Karpas-422 (cell line): ENCODE measurements at regions not wholly inside any gene's neighbourhood (a gene's known extent, or its start where the extent isn't known, plus 50 kb on each side); places are given as distances from the start of the nearest gene placed in this dataset.

Experiments
- DNase-seq: peaks from one replicate; pipeline ENCODE4 v3.0.0-alpha.2; 2015
- H2AFZ ChIP-seq: fragments of 200-600 bp; sonication (generic); 2 replicates; pipeline ENCODE4 v1.6.1; 2014; ENCODE audit warnings: antibody characterized with exemption, low read length, mixed read lengths
- H3K27ac ChIP-seq: fragments of 200-600 bp; sonication (generic); 2 replicates; pipeline ENCODE4 v1.5.1; 2014; ENCODE audit warnings: mild to moderate bottlenecking, low read length, moderate library complexity
- H3K27me3 ChIP-seq: fragments of 200-600 bp; sonication (generic); 2 replicates; pipeline ENCODE4 v1.6.1; 2014; ENCODE audit warnings: low read length, mixed read lengths
- H3K36me3 ChIP-seq: fragments of 200-600 bp; sonication (generic); 2 replicates; pipeline ENCODE4 v1.6.1; 2014; ENCODE audit warnings: low read length, mixed read lengths; ENCODE audit not compliant: insufficient read depth
- H3K4me1 ChIP-seq: fragments of 200-600 bp; sonication (generic); 2 replicates; pipeline ENCODE4 v1.6.1; 2014; ENCODE audit warnings: mild to moderate bottlenecking, low read length, mixed read lengths
- H3K4me2 ChIP-seq: fragments of 200-600 bp; sonication (generic); 2 replicates; pipeline ENCODE4 v1.6.1; 2014; ENCODE audit warnings: low read length, low read depth, mild to moderate bottlenecking; ENCODE audit not compliant: poor library complexity, severe bottlenecking
- H3K4me3 ChIP-seq: fragments of 200-600 bp; sonication (generic); 2 replicates; pipeline ENCODE4 v1.5.1; 2014; ENCODE audit warnings: mild to moderate bottlenecking, antibody characterized with exemption, low read length, mixed read lengths
- H3K79me2 ChIP-seq: fragments of 200-600 bp; sonication (generic); 2 replicates; pipeline ENCODE4 v1.6.1; 2014; ENCODE audit warnings: mild to moderate bottlenecking, low read length, mixed read lengths
- H3K9ac ChIP-seq: fragments of 200-600 bp; sonication (generic); 2 replicates; pipeline ENCODE4 v1.6.0; 2014; ENCODE audit warnings: low read length
- H3K9me2 ChIP-seq: fragments of 200-600 bp; sonication (generic), shearing (Covaris generic); replicated peaks from 2 replicates; pipeline ENCODE4 v1.6.0; 2014; ENCODE audit warnings: mild to moderate bottlenecking, low read length, moderate library complexity; ENCODE audit not compliant: insufficient read depth
- H3K9me3 ChIP-seq: fragments of 300-700, 200-600 bp; sonication (generic); 2 replicates; pipeline ENCODE4 v1.6.1; 2014; ENCODE audit warnings: low read length, mixed read lengths
- H4K20me1 ChIP-seq: fragments of 200-600 bp; sonication (generic); 2 replicates; pipeline ENCODE4 v1.6.1; 2014; ENCODE audit warnings: mild to moderate bottlenecking, antibody characterized with exemption, low read length, low read depth; ENCODE audit not compliant: insufficient read depth

- H3K27me3 ChIP-seq: no peaks in the 10 kb centered on the region
- no peak for DNase-seq
- H3K9ac ChIP-seq: no peak overlapping the region
- no peaks in the 10 kb centered on the region for H4K20me1 ChIP-seq
- H3K9me3 ChIP-seq: no peaks in the 10 kb centered on the region
- H3K9me2 ChIP-seq: no peaks in the 10 kb centered on the region
- no peak overlapping the region for H3K4me2 ChIP-seq
- H2AFZ ChIP-seq: no peak overlapping the region
- H3K36me3 ChIP-seq: no peaks in the 10 kb centered on the region
- no peaks in the 10 kb centered on the region for H3K79me2 ChIP-seq
- H3K4me3 ChIP-seq: no peak overlapping the region
- no peak overlapping the region for H3K27ac ChIP-seq
- H3K4me1 ChIP-seq: peaks cover 8% of the 10 kb centered on the region
These were observed 189.3 kb upstream of the G2E3 start for GRCh38 chr14:30369502-30370180.

- H3K27ac ChIP-seq: no peak overlapping the region
- DNase-seq: no peak
- no peak overlapping the region for H3K9ac ChIP-seq
- no peak overlapping the region for H3K4me3 ChIP-seq
- no peak overlapping the region for H3K4me2 ChIP-seq
- no peaks in the 10 kb centered on the region for H3K9me3 ChIP-seq
- H2AFZ ChIP-seq: no peak overlapping the region
- no peaks in the 10 kb centered on the region for H3K36me3 ChIP-seq
- H4K20me1 ChIP-seq: no peaks in the 10 kb centered on the region
- no peaks in the 10 kb centered on the region for H3K9me2 ChIP-seq
- H3K27me3 ChIP-seq: no peaks in the 10 kb centered on the region
- peaks cover 8% of the 10 kb centered on the region for H3K4me1 ChIP-seq
- H3K79me2 ChIP-seq: no peaks in the 10 kb centered on the region
These were observed 185.9 kb upstream of the G2E3 start for GRCh38 chr14:30373053-30373452.

GRCh38 chr14:30373526-30373925 is 185.4 kb upstream of the G2E3 start:
- Histone ChIP-seq H3K4me2 (no peak overlapping the region), H3K4me3 (no peak overlapping the region), H3K4me1 (peaks cover 8% of the 10 kb centered on the region), H3K27me3 (no peaks in the 10 kb centered on the region), H3K9me3 (no peaks in the 10 kb centered on the region), H3K9ac (no peak overlapping the region), H3K36me3 (no peaks in the 10 kb centered on the region), H4K20me1 (no peaks in the 10 kb centered on the region), H3K9me2 (no peaks in the 10 kb centered on the region), H3K79me2 (no peaks in the 10 kb centered on the region), H2AFZ (no peak overlapping the region), H3K27ac (no peak overlapping the region)
- no peak for DNase-seq

GRCh38 chr14:30375296-30375892 is 183.6 kb upstream of the G2E3 start:
- Histone ChIP-seq H3K9ac (no peak overlapping the region), H3K79me2 (no peaks in the 10 kb centered on the region), H3K4me2 (no peak overlapping the region), H3K9me3 (no peaks in the 10 kb centered on the region), H3K36me3 (no peaks in the 10 kb centered on the region), H3K27me3 (no peaks in the 10 kb centered on the region), H4K20me1 (no peaks in the 10 kb centered on the region), H3K9me2 (no peaks in the 10 kb centered on the region), H2AFZ (no peak overlapping the region), H3K27ac (no peak overlapping the region), H3K4me3 (no peak overlapping the region), H3K4me1 (peaks cover 8% of the 10 kb centered on the region)
- DNase-seq: peak; percentile 92

- no peak for DNase-seq
- Histone ChIP-seq H3K9me3 (no peaks in the 10 kb centered on the region), H3K4me2 (no peak overlapping the region), H3K4me3 (no peak overlapping the region), H3K79me2 (no peaks in the 10 kb centered on the region), H3K9ac (no peak overlapping the region), H3K9me2 (no peaks in the 10 kb centered on the region), H3K36me3 (no peaks in the 10 kb centered on the region), H3K27ac (no peak overlapping the region), H3K27me3 (no peaks in the 10 kb centered on the region), H3K4me1 (no peaks in the 10 kb centered on the region), H2AFZ (no peak overlapping the region), H4K20me1 (no peaks in the 10 kb centered on the region)
These were observed 177.0 kb upstream of the G2E3 start for GRCh38 chr14:30381861-30382480.

- Histone ChIP-seq H2AFZ (no peak overlapping the region), H3K36me3 (no peaks in the 10 kb centered on the region), H3K9me3 (no peaks in the 10 kb centered on the region), H3K9ac (no peak overlapping the region), H3K4me2 (no peak overlapping the region), H3K27ac (no peak overlapping the region), H4K20me1 (no peaks in the 10 kb centered on the region), H3K27me3 (no peaks in the 10 kb centered on the region), H3K4me1 (no peaks in the 10 kb centered on the region), H3K9me2 (no peaks in the 10 kb centered on the region), H3K4me3 (no peak overlapping the region), H3K79me2 (no peaks in the 10 kb centered on the region)
- DNase-seq: no peak
These were observed 173.0 kb upstream of the G2E3 start for GRCh38 chr14:30385925-30386324.

GRCh38 chr14:30387871-30388270 is 171.1 kb upstream of the G2E3 start:
- Histone ChIP-seq H3K9me2 (no peaks in the 10 kb centered on the region), H3K9me3 (no peaks in the 10 kb centered on the region), H3K4me3 (no peak overlapping the region), H3K4me2 (no peak overlapping the region), H3K27me3 (no peaks in the 10 kb centered on the region), H3K4me1 (no peaks in the 10 kb centered on the region), H3K79me2 (no peaks in the 10 kb centered on the region), H3K9ac (no peak overlapping the region), H3K36me3 (no peaks in the 10 kb centered on the region), H3K27ac (no peak overlapping the region), H4K20me1 (no peaks in the 10 kb centered on the region), H2AFZ (no peak overlapping the region)
- no peak for DNase-seq

- H3K4me2 ChIP-seq: no peak overlapping the region
- no peaks in the 10 kb centered on the region for H3K36me3 ChIP-seq
- no peak overlapping the region for H3K4me3 ChIP-seq
- no peak overlapping the region for H3K9ac ChIP-seq
- no peak for DNase-seq
- no peaks in the 10 kb centered on the region for H3K79me2 ChIP-seq
- H2AFZ ChIP-seq: no peak overlapping the region
- H3K4me1 ChIP-seq: no peaks in the 10 kb centered on the region
- no peaks in the 10 kb centered on the region for H4K20me1 ChIP-seq
- H3K9me2 ChIP-seq: no peaks in the 10 kb centered on the region
- no peaks in the 10 kb centered on the region for H3K27me3 ChIP-seq
- H3K27ac ChIP-seq: no peak overlapping the region
- H3K9me3 ChIP-seq: no peaks in the 10 kb centered on the region
These were observed 169.7 kb upstream of the G2E3 start for GRCh38 chr14:30389134-30389876.
